ENCODE measurements at regions not wholly inside any gene's neighbourhood (a gene's known extent, or its start where the extent isn't known, plus 50 kb on each side); places are given as distances from the start of the nearest gene placed in this dataset.

- no peak for TF ChIP-seq CTCF (IDR thresholded peaks at IDR 0.05; ENCODE audit: unreplicated experiment)
- Mint-ChIP-seq H3K27ac (peak overlapping the region; percentile 92), H3K4me3 (peak overlapping the region; percentile 51), H3K4me1 (peaks cover 73% of the 10 kb centered on the region), H3K27me3 (ENCODE audit: low read depth) (peaks cover 2% of the 10 kb centered on the region), H3K36me3 (no peaks in the 10 kb centered on the region), H3K9me3 (no peaks in the 10 kb centered on the region)
- DNase-seq (ENCODE audit: low spot score in 2 of 2, unreplicated experiment in 2 of 2): peak in 1 of 2 experiments; percentile 45
These were observed 80.7 kb downstream of the C9orf152 start for GRCh38 chr9:110126986-110127864.

GRCh38 chr9:110128664-110129329 is 79.2 kb downstream of the C9orf152 start:
- H3K27ac Mint-ChIP-seq: peak overlapping the region; percentile 92
- H3K4me3 Mint-ChIP-seq: no peak overlapping the region
- no peak for DNase-seq (ENCODE audit: low spot score in 2 of 2, unreplicated experiment in 2 of 2)
- peaks cover 2% of the 10 kb centered on the region for H3K27me3 Mint-ChIP-seq (ENCODE audit: low read depth)
- H3K36me3 Mint-ChIP-seq: no peaks in the 10 kb centered on the region
- H3K9me3 Mint-ChIP-seq: no peaks in the 10 kb centered on the region
- no peak for TF ChIP-seq CTCF (IDR thresholded peaks at IDR 0.05; ENCODE audit: unreplicated experiment)
- peaks cover 76% of the 10 kb centered on the region for H3K4me1 Mint-ChIP-seq

- Mint-ChIP-seq H3K27me3 (ENCODE audit: low read depth) (peaks cover 2% of the 10 kb centered on the region), H3K4me1 (peaks cover 71% of the 10 kb centered on the region), H3K36me3 (no peaks in the 10 kb centered on the region), H3K27ac (peak overlapping the region; percentile 2), H3K9me3 (no peaks in the 10 kb centered on the region), H3K4me3 (no peak overlapping the region)
- no peak for TF ChIP-seq CTCF (IDR thresholded peaks at IDR 0.05; ENCODE audit: unreplicated experiment)
- DNase-seq (ENCODE audit: low spot score in 2 of 2, unreplicated experiment in 2 of 2): no peak
These were observed 78.5 kb downstream of the C9orf152 start for GRCh38 chr9:110129425-110129824.

GRCh38 chr9:110130211-110130610 is 77.7 kb downstream of the C9orf152 start:
- no peak overlapping the region for H3K4me3 Mint-ChIP-seq
- DNase-seq (ENCODE audit: low spot score in 2 of 2, unreplicated experiment in 2 of 2): no peak
- H3K36me3 Mint-ChIP-seq: no peaks in the 10 kb centered on the region
- H3K27me3 Mint-ChIP-seq (ENCODE audit: low read depth): peaks cover 2% of the 10 kb centered on the region
- TF ChIP-seq CTCF (IDR thresholded peaks at IDR 0.05; ENCODE audit: unreplicated experiment): no peak
- H3K9me3 Mint-ChIP-seq: no peaks in the 10 kb centered on the region
- H3K27ac Mint-ChIP-seq: peak overlapping the region; percentile 2
- H3K4me1 Mint-ChIP-seq: peaks cover 65% of the 10 kb centered on the region

- H3K9me3 Mint-ChIP-seq: no peaks in the 10 kb centered on the region
- H3K27ac Mint-ChIP-seq: peak overlapping the region; percentile 40
These were observed 77.1 kb downstream of the C9orf152 start for GRCh38 chr9:110130791-110131416.

More at GRCh38 chr9:110130791-110131416, 77.1 kb downstream of the C9orf152 start:
- H3K27me3 Mint-ChIP-seq (ENCODE audit: low read depth): peaks cover 2% of the 10 kb centered on the region
- no peaks in the 10 kb centered on the region for H3K36me3 Mint-ChIP-seq
- peaks cover 58% of the 10 kb centered on the region for H3K4me1 Mint-ChIP-seq
- no peak for TF ChIP-seq CTCF (IDR thresholded peaks at IDR 0.05; ENCODE audit: unreplicated experiment)
- no peak overlapping the region for H3K4me3 Mint-ChIP-seq
- no peak for DNase-seq (ENCODE audit: low spot score in 2 of 2, unreplicated experiment in 2 of 2)

Data from mesothelial cell of epicardium (in vitro differentiated cells).